Fibroblast of lung (primary cell): ENCODE measurements at regions not wholly inside any gene's neighbourhood (a gene's known extent, or its start where the extent isn't known, plus 50 kb on each side); places are given as distances from the start of the nearest gene placed in this dataset.

Source experiments
- CTCF ChIP-seq, 2 donors: IDR thresholded peaks in 1 of 2; conservative IDR thresholded peaks in 1 of 2; 1 replicate in 1 of 2; 2 replicates in 1 of 2; pipeline ENCODE4 v1.5.1; 2011 to 2012; ENCODE audit warnings: low read length in 2 of 2, control low read depth in 1 of 2, inconsistent platforms in 1 of 2, low read depth in 1 of 2, mild to moderate bottlenecking in 1 of 2
- EZH2 ChIP-seq: IDR thresholded peaks from 2 replicates; pipeline ENCODE4 v1.5.1; 2012; ENCODE audit warnings: low read length, control low read depth, mild to moderate bottlenecking; ENCODE audit errors: missing control alignments

GRCh38 chr10:8311526-8312070, 257.1 kb downstream of the GATA3 start:
- TF ChIP-seq CTCF (conservative IDR thresholded peaks at IDR 0.05 in 1 of 2, IDR thresholded peaks at IDR 0.05 in 1 of 2; ENCODE audit: low read depth in 1 of 2, low read length in 2 of 2) (no peak), EZH2 (no peak)
